ENCODE measurements at regions not wholly inside any gene's neighbourhood (a gene's known extent, or its start where the extent isn't known, plus 50 kb on each side); places are given as distances from the start of the nearest gene placed in this dataset.

GRCh38 chr2:198928026-198928425 lies 529.7 kb downstream of the SATB2 start:
- DNase-seq (ENCODE audit: low spot score in 2 of 2): no peak
- Histone ChIP-seq H3K27ac (no peak overlapping the region), H3K27me3 (no peaks in the 10 kb centered on the region), H3K36me3 (no peaks in the 10 kb centered on the region), H3K4me1 (no peaks in the 10 kb centered on the region), H3K4me3 (no peak overlapping the region), H3K9me3 (no peaks in the 10 kb centered on the region)
- WGBS: 52% methylated on average over 3 of the region's 3 CpGs
- no peak for TF ChIP-seq POLR2AphosphoS5 (IDR thresholded peaks at IDR 0.05)
- TF ChIP-seq CTCF (IDR thresholded peaks at IDR 0.05): no peak
- TF ChIP-seq POLR2A (IDR thresholded peaks at IDR 0.05): no peak
- no peak for TF ChIP-seq EP300 (IDR thresholded peaks at IDR 0.05)

GRCh38 chr2:198917926-198918720 lies 539.6 kb downstream of the SATB2 start:
- DNase-seq (ENCODE audit: low spot score in 2 of 2): no peak
- Histone ChIP-seq H3K4me3 (no peak overlapping the region), H3K27ac (no peak overlapping the region), H3K9me3 (no peaks in the 10 kb centered on the region), H3K27me3 (no peaks in the 10 kb centered on the region), H3K36me3 (no peaks in the 10 kb centered on the region), H3K4me1 (no peaks in the 10 kb centered on the region)
- WGBS: 63% methylated on average over 3 of the region's 3 CpGs
- TF ChIP-seq POLR2AphosphoS5 (IDR thresholded peaks at IDR 0.05): no peak
- no peak for TF ChIP-seq CTCF (IDR thresholded peaks at IDR 0.05)
- TF ChIP-seq POLR2A (IDR thresholded peaks at IDR 0.05): no peak
- TF ChIP-seq EP300 (IDR thresholded peaks at IDR 0.05): no peak

- Histone ChIP-seq H3K36me3 (no peaks in the 10 kb centered on the region), H3K9me3 (no peaks in the 10 kb centered on the region), H3K27me3 (no peaks in the 10 kb centered on the region), H3K27ac (no peak overlapping the region), H3K4me1 (no peaks in the 10 kb centered on the region), H3K4me3 (no peak overlapping the region)
- TF ChIP-seq EP300 (IDR thresholded peaks at IDR 0.05) (no peak), POLR2AphosphoS5 (IDR thresholded peaks at IDR 0.05) (no peak), CTCF (IDR thresholded peaks at IDR 0.05) (no peak), POLR2A (IDR thresholded peaks at IDR 0.05) (no peak)
- no peak for DNase-seq (ENCODE audit: low spot score in 2 of 2)
- 79% methylated on average over 2 of the region's 2 CpGs for WGBS
These were observed 540.5 kb downstream of the SATB2 start for GRCh38 chr2:198917275-198917674.

- Histone ChIP-seq H3K4me1 (no peaks in the 10 kb centered on the region), H3K27ac (no peak overlapping the region), H3K9me3 (no peaks in the 10 kb centered on the region), H3K36me3 (no peaks in the 10 kb centered on the region), H3K4me3 (no peak overlapping the region), H3K27me3 (no peaks in the 10 kb centered on the region)
- 63% methylated on average over 6 of the region's 6 CpGs for WGBS
- DNase-seq (ENCODE audit: low spot score in 2 of 2): no peak
- no peak for TF ChIP-seq EP300 (IDR thresholded peaks at IDR 0.05)
- TF ChIP-seq CTCF (IDR thresholded peaks at IDR 0.05): no peak
- no peak for TF ChIP-seq POLR2A (IDR thresholded peaks at IDR 0.05)
- TF ChIP-seq POLR2AphosphoS5 (IDR thresholded peaks at IDR 0.05): no peak
These were observed 541.1 kb downstream of the SATB2 start for GRCh38 chr2:198916548-198917080.

GRCh38 chr2:198913394-198914152 lies 544.2 kb downstream of the SATB2 start:
- H3K9me3 ChIP-seq: no peaks in the 10 kb centered on the region
- H3K27ac ChIP-seq: no peak overlapping the region
- no peak overlapping the region for H3K4me3 ChIP-seq
- DNase-seq (ENCODE audit: low spot score in 2 of 2): no peak
- H3K27me3 ChIP-seq: no peaks in the 10 kb centered on the region
- H3K4me1 ChIP-seq: no peaks in the 10 kb centered on the region
- no peaks in the 10 kb centered on the region for H3K36me3 ChIP-seq
- TF ChIP-seq CTCF (IDR thresholded peaks at IDR 0.05) (no peak), POLR2AphosphoS5 (IDR thresholded peaks at IDR 0.05) (no peak), EP300 (IDR thresholded peaks at IDR 0.05) (no peak), POLR2A (IDR thresholded peaks at IDR 0.05) (no peak)

Data from suprapubic skin (tissue), 4 donors.